HG03097 (cell line): ENCODE measurements at regions not wholly inside any gene's neighbourhood (a gene's known extent, or its start where the extent isn't known, plus 50 kb on each side); places are given as distances from the start of the nearest gene placed in this dataset.

Experiments used
- ATAC-seq: cut with Tn5 transposase; IDR thresholded peaks from one replicate; pipeline ENCODE4 v1.9.1; 2021; ENCODE audit not compliant: unreplicated experiment, low FRiP score

DNA sequence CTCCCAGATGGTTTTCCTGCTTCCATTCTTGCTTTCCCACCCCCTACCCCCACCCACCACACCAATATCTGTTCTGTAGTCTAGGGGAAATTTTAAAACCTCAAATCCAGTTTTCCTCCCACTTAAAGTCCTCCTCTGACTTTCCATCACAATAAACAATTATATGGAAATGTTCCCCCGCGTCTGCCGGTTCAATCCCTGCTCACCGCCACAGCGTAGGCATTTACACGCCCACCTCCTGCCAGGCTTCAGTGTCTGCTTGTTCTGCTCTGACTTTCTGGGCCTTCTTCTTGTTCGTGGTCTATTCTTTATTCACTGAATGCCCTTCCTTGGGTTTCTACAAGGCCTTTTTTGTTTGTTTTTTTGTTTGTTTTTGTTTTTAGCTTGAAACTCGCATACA, 633.0 kb upstream of the MKI67 start:
- ATAC-seq, result no peak

DNA sequence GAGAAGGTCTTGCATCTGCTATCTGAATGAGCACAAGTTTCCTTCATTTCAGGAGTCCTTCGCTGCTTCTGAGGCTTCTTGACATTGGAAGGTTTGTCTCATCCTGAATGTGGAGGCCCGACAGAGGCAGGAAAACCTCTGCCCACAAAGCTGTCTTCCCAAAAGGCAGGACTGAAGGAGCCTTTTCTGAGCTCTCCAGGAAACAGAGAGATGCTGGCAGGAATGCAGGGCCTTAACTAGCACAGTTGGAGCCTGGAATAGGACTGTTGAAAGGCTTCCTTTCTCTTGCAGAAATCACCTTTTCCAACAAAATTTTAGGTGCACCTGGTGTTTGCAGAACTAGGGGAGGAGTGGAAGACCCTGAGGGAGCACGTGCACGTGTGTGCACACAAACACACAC, 637.4 kb upstream of the MKI67 start:
- ATAC-seq, result no peak

- no peak for ATAC-seq
Observed at GRCh38 chr10:128764190-128764589, 638.0 kb upstream of the MKI67 start.

DNA sequence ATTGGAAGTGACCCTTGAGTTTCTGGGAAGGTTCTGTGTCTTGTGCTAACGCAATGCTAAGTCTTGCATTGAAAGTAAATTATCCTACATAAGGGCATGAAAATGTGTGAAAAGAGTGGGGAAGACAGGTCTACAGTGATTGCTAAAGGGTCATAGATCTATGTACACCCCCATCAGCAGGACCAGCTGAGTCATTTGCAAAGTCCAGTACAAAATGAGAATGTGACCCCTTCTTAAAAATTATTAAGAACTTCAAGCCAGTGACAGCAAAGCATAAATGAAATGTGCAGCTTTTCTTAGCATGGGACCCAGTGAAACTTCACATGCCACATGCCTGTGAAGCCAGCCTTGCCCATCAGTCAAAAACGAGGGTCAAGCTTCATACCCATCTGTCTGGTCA, 640.7 kb upstream of the MKI67 start:
- ATAC-seq, result no peak

- no peak for ATAC-seq
Observed at GRCh38 chr10:128774979-128775378, 648.8 kb upstream of the MKI67 start.

DNA sequence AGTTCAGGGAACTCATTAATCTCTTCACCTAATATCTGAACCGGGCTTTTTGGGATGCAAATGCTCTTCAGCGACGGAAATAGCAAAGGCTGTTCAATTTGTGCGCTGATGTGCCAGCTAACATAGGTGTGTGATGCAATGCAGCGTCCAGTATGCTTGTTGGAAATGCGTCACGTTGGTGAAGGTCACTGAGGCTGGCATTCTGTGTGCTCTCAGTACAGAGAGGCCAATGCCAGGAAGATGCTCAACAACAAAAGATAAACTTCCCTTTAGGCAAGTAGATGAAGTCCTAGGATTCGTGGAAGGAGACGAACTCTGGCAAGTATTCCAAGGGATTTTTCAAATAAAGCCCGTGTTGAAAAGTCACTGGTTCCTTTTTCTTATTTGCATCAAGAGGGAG, 649.5 kb upstream of the MKI67 start:
- no peak for ATAC-seq

GRCh38 chr10:128776673-128777252, 650.5 kb upstream of the MKI67 start:
- no peak for ATAC-seq

DNA sequence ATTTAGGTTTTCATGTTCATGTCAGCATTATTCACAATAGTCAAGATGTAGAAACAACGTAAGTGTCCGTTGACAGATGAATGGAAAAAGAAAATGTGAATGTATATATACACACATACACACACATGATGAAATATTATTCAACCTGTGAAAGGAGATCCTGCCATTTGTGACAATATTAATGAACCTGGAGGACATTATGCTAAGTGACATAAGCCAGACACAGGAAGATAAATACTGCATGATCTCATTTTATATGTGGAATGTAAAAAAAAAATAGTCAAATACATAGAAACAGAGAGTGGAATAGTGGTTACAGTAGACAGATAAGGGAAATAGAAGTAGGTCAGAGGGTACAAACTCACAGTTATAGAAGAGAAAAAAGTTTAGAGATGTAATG, 651.1 kb upstream of the MKI67 start:
- no peak for ATAC-seq

GRCh38 chr10:128779416-128779815, 653.2 kb upstream of the MKI67 start:
- no peak for ATAC-seq

GRCh38 chr10:128780156-128780761, 654.0 kb upstream of the MKI67 start:
- ATAC-seq, result no peak

GRCh38 chr10:128781637-128782036, 655.4 kb upstream of the MKI67 start:
- no peak for ATAC-seq

DNA sequence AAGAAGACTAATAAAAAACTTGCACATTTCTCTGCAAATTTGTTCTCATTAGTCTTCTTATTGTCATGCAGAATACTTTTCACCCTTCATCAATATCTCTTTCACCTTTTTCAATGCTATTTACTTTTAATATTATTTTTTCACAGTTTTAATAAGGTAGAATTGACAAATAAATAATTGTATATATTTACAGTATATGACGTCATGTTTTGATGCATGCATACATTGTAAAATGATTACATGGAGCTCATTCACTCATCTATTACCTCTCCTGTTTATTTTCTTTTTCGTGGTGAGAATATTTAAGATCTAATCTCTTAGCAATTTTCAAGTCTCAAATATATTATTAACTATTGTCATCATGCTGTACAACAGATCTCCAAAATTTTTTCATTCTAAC, 658.2 kb upstream of the MKI67 start:
- no peak for ATAC-seq

DNA sequence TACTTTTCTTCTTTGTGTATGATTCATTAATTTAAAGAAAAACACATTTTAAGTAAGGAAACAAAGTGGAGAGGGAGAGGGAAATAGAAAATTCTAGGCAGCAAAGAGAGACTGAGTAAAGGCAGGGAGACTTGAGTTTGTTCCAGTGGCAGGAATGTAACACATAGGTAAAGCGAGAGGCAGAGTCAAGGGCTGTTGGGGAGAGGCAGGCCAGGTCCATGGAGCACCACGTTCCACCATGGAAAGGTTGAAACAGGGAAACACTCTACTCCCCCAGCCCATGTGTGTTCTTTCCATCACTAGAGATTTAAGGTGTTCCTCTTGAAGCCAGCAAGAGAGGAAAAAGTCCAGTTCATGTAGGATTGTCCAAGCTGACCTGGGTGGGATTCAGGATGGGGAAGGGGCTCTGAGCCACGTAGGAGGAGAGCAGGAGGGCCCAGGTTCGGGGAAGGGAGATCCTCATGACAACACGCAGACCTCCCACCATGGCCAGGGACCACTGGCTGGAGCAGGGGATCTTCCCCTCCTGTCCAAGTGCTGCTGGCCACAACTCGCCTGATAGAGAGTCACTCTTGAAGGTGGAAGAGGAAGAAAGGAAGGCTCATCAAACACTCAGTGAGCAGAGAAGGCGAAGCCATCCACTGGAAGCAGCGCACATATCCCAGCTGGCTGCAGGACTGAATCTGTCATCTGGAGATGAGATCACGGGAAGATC, 666.4 kb upstream of the MKI67 start:
- ATAC-seq, result no peak

GRCh38 chr10:128793726-128794655, 667.8 kb upstream of the MKI67 start:
- no peak for ATAC-seq

- no peak for ATAC-seq
Observed at GRCh38 chr10:128796396-128796912, 670.2 kb upstream of the MKI67 start.

DNA sequence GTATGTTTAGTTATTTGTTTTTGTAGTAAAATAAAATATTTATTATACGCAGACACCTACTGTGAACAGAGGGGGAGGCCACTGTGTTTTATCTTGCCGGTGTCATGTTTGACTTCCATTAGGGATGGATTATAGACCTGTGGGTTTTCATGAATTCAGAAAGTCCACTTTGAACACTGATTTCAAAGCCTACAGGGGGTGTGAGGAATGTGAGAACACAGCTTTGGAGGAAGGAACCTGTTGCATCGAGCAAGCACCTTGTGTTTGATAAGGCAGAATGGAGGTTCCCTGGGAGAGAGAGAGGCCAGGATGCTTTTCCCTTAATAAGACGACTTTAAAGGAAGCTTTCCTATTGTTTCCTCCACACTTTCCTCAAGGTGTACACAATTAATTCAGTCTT, 665.0 kb upstream of the MGMT start:
- ATAC-seq, result no peak

DNA sequence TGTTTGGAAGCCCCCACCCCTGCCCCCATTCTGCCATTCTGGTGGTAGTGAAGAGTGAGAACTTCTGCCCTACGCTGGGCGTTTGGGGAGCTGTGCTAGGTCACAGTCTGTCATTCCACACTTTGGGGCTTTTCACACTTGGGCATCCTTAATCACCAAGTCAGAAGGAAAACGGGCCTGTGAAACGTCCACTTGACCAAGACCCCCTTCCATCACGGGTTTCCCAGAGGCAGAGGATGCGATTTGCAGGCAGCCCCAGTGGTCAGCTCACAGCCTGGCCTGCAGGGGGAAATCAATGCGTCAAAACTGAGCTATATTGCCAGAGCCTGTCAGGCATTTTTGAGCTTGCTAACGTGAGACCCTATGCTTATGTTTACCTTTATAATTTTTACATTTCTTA, 663.3 kb upstream of the MGMT start:
- ATAC-seq, result no peak

GRCh38 chr10:128804411-128804810, 662.6 kb upstream of the MGMT start:
- no peak for ATAC-seq

DNA sequence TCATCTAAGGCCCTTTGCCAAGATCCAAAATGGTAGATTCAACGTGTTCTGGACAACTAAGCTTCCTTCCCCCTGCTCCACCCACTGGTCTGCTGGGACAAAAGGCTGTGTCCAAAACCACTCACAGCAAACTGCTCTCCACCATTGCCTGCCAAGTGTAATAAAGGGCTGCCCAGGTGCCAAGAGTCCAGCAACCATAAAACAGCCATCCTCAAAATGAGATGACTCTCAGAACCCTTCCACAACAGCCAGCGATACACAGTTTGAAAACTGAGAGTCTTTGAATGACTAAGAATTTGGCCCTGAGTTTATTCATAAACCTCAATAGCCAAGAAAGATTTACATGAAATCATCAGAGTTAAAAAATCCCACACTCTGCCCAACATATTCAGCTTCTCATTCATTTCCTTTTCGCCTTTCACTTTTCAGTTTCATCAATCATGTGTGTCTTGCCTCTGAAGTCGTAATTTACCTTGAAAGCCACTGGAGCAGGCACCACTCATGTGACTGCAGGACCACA, 658.1 kb upstream of the MGMT start:
- peak; percentile 73 for ATAC-seq

GRCh38 chr10:128811511-128811910, 655.5 kb upstream of the MGMT start:
- ATAC-seq, result no peak

- ATAC-seq, result no peak
Observed at GRCh38 chr10:128812000-128812399, 655.0 kb upstream of the MGMT start.
